ENCODE measurements at regions not wholly inside any gene's neighbourhood (a gene's known extent, or its start where the extent isn't known, plus 50 kb on each side); places are given as distances from the start of the nearest gene placed in this dataset.

DNA sequence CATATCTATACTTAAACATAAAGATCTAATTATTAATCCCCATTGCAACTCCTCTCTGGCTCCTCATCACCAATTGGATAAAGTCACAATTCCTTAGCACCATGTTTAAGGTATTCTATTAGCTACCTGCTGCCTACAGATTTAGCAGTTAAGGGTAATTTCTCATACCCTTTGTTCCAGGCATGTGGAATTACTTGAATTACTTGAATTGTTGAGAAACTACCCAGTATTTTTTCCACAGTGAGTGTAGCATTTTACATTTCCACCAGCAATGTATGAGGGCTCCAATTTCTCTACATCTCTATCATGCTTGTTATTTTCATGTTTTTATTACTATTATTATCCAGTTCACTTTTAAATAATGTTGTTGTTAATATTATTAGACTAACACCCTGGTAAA is 86.4 kb downstream of the P2RY1 start:
- TF ChIP-seq CTCF (IDR thresholded peaks at IDR 0.05; ENCODE audit: extremely low read depth, low read depth, low read length) = no peak
- Histone ChIP-seq H3K9me3 (ENCODE audit: low read depth, low read length) (no peaks in the 10 kb centered on the region), H3K36me3 (ENCODE audit: insufficient read depth, low read length) (no peaks in the 10 kb centered on the region), H3K27ac (ENCODE audit: low read depth, low read length) (no peak overlapping the region), H3K4me1 (ENCODE audit: insufficient read depth, low read length) (no peaks in the 10 kb centered on the region), H2AFZ (ENCODE audit: low read length) (no peak overlapping the region), H3K79me2 (ENCODE audit: insufficient read depth, low read length) (no peaks in the 10 kb centered on the region), H3K27me3 (ENCODE audit: insufficient read depth, low read length) (no peaks in the 10 kb centered on the region), H4K20me1 (ENCODE audit: insufficient read depth, low read length) (no peaks in the 10 kb centered on the region), H3K4me2 (ENCODE audit: insufficient read depth, low read length) (no peak overlapping the region), H3K4me3 (ENCODE audit: insufficient read depth, low read length) (no peak overlapping the region)
- no peak for DNase-seq (ENCODE audit: insufficient read length, low spot score, missing footprints)

GRCh38 chr3:152922554-152922953 is 87.6 kb downstream of the P2RY1 start:
- H3K79me2 ChIP-seq (ENCODE audit: insufficient read depth, low read length) = no peaks in the 10 kb centered on the region
- no peak overlapping the region for H3K27ac ChIP-seq (ENCODE audit: low read depth, low read length)
- H3K4me2 ChIP-seq (ENCODE audit: insufficient read depth, low read length) = no peak overlapping the region
- no peak overlapping the region for H2AFZ ChIP-seq (ENCODE audit: low read length)
- no peaks in the 10 kb centered on the region for H4K20me1 ChIP-seq (ENCODE audit: insufficient read depth, low read length)
- DNase-seq (ENCODE audit: insufficient read length, low spot score, missing footprints) = no peak
- TF ChIP-seq CTCF (IDR thresholded peaks at IDR 0.05; ENCODE audit: extremely low read depth, low read depth, low read length) = no peak
- no peaks in the 10 kb centered on the region for H3K4me1 ChIP-seq (ENCODE audit: insufficient read depth, low read length)
- H3K4me3 ChIP-seq (ENCODE audit: insufficient read depth, low read length) = no peak overlapping the region
- no peaks in the 10 kb centered on the region for H3K9me3 ChIP-seq (ENCODE audit: low read depth, low read length)
- H3K27me3 ChIP-seq (ENCODE audit: insufficient read depth, low read length) = no peaks in the 10 kb centered on the region
- no peaks in the 10 kb centered on the region for H3K36me3 ChIP-seq (ENCODE audit: insufficient read depth, low read length)

DNA sequence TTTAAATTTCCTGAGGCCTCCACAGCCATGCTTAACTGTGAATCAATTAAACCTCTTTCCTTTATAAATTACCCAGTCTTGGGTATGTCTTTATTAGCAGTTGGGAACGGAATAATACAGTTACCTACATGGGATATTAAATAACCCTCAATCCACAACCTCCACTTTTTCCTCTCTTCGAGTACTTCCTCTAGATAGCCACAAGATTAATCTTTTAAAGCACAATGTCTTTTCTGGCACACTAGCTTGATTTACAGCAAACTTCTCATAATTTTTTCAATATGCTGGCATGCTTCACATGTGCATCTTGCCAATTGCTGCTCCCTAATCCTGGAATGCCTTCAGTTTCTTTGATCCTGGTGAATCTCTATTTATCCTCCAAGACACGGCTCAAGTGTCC is 92.2 kb downstream of the P2RY1 start:
- Histone ChIP-seq H4K20me1 (ENCODE audit: insufficient read depth, low read length) (no peaks in the 10 kb centered on the region), H3K4me2 (ENCODE audit: insufficient read depth, low read length) (no peak overlapping the region), H3K4me1 (ENCODE audit: insufficient read depth, low read length) (no peaks in the 10 kb centered on the region), H3K9me3 (ENCODE audit: low read depth, low read length) (no peaks in the 10 kb centered on the region), H3K4me3 (ENCODE audit: insufficient read depth, low read length) (no peak overlapping the region), H3K36me3 (ENCODE audit: insufficient read depth, low read length) (no peaks in the 10 kb centered on the region), H3K27me3 (ENCODE audit: insufficient read depth, low read length) (no peaks in the 10 kb centered on the region), H3K79me2 (ENCODE audit: insufficient read depth, low read length) (no peaks in the 10 kb centered on the region), H2AFZ (ENCODE audit: low read length) (no peak overlapping the region), H3K27ac (ENCODE audit: low read depth, low read length) (no peak overlapping the region)
- no peak for TF ChIP-seq CTCF (IDR thresholded peaks at IDR 0.05; ENCODE audit: extremely low read depth, low read depth, low read length)
- no peak for DNase-seq (ENCODE audit: insufficient read length, low spot score, missing footprints)

- no peak for DNase-seq (ENCODE audit: insufficient read length, low spot score, missing footprints)
Observed at GRCh38 chr3:152930516-152930915, 95.6 kb downstream of the P2RY1 start.

More at GRCh38 chr3:152930516-152930915, 95.6 kb downstream of the P2RY1 start:
- no peak overlapping the region for H2AFZ ChIP-seq (ENCODE audit: low read length)
- no peaks in the 10 kb centered on the region for H3K79me2 ChIP-seq (ENCODE audit: insufficient read depth, low read length)
- H3K4me1 ChIP-seq (ENCODE audit: insufficient read depth, low read length) = no peaks in the 10 kb centered on the region
- no peak overlapping the region for H3K4me3 ChIP-seq (ENCODE audit: insufficient read depth, low read length)
- no peak for TF ChIP-seq CTCF (IDR thresholded peaks at IDR 0.05; ENCODE audit: extremely low read depth, low read depth, low read length)
- H3K27ac ChIP-seq (ENCODE audit: low read depth, low read length) = no peak overlapping the region
- no peak overlapping the region for H3K4me2 ChIP-seq (ENCODE audit: insufficient read depth, low read length)
- no peaks in the 10 kb centered on the region for H3K27me3 ChIP-seq (ENCODE audit: insufficient read depth, low read length)
- no peaks in the 10 kb centered on the region for H3K9me3 ChIP-seq (ENCODE audit: low read depth, low read length)
- H4K20me1 ChIP-seq (ENCODE audit: insufficient read depth, low read length) = no peaks in the 10 kb centered on the region
- H3K36me3 ChIP-seq (ENCODE audit: insufficient read depth, low read length) = no peaks in the 10 kb centered on the region
